ENCODE measurements at regions not wholly inside any gene's neighbourhood (a gene's known extent, or its start where the extent isn't known, plus 50 kb on each side); places are given as distances from the start of the nearest gene placed in this dataset.

- TF ChIP-seq GABPA (IDR thresholded peaks at IDR 0.05; ENCODE audit: low read depth) (no peak), CTCF (IDR thresholded peaks at IDR 0.05; ENCODE audit: insufficient read depth, low read length) (no peak), POLR2AphosphoS5 (IDR thresholded peaks at IDR 0.05; ENCODE audit: low read depth) (no peak)
These were observed 286.8 kb downstream of the LRIG3 start for GRCh38 chr12:58633479-58633878.

Measured in HL-60 (cell line).